Left ventricle myocardium inferior (tissue), 1 donor: ENCODE measurements at regions not wholly inside any gene's neighbourhood (a gene's known extent, or its start where the extent isn't known, plus 50 kb on each side); places are given as distances from the start of the nearest gene placed in this dataset.

Source experiments
- DNase-seq: peaks from one replicate; pipeline ENCODE4 v3.0.0-alpha.2; 2020
- H3K27ac ChIP-seq: fragments of 200-600 bp; replicated peaks from 2 replicates; pipeline ENCODE4 v1.8.0; 2021
- H3K27me3 ChIP-seq: fragments of 200-600 bp; 2 replicates; pipeline ENCODE4 v1.8.0; 2021; ENCODE audit warnings: low read depth
- H3K36me3 ChIP-seq: fragments of 200-600 bp; 2 replicates; pipeline ENCODE4 v1.8.0; 2021
- H3K4me1 ChIP-seq: fragments of 200-600 bp; 2 replicates; pipeline ENCODE4 v1.8.0; 2021
- H3K4me3 ChIP-seq: fragments of 200-600 bp; 2 replicates; pipeline ENCODE4 v1.8.0; 2021; ENCODE audit warnings: mild to moderate bottlenecking, moderate library complexity
- H3K9me3 ChIP-seq: fragments of 200-600 bp; replicated peaks from 2 replicates; pipeline ENCODE4 v1.8.0; 2021
- intact Hi-C: fragments of 100-400 bp; cut with micrococcal nuclease; formaldehyde crosslinking; loops from one replicate; pipeline ENCODE4 v1.11.0; 2022
- TF ChIP-seq, protein P1 (sequence below): fragments of 200-600 bp; IDR thresholded peaks from 2 replicates; pipeline ENCODE4 v1.8.0; 2021; ENCODE audit warnings: antibody characterized with exemption, mild to moderate bottlenecking, borderline replicate concordance
- donor health status: DM: no; HTN: yes; CAD: no; lungs with severe emphysema.

- H3K27ac ChIP-seq = no peak overlapping the region
- no peaks in the 10 kb centered on the region for H3K9me3 ChIP-seq
- H3K4me3 ChIP-seq = no peak overlapping the region
- no peaks in the 10 kb centered on the region for H3K36me3 ChIP-seq
- TF ChIP-seq, protein P1, sequence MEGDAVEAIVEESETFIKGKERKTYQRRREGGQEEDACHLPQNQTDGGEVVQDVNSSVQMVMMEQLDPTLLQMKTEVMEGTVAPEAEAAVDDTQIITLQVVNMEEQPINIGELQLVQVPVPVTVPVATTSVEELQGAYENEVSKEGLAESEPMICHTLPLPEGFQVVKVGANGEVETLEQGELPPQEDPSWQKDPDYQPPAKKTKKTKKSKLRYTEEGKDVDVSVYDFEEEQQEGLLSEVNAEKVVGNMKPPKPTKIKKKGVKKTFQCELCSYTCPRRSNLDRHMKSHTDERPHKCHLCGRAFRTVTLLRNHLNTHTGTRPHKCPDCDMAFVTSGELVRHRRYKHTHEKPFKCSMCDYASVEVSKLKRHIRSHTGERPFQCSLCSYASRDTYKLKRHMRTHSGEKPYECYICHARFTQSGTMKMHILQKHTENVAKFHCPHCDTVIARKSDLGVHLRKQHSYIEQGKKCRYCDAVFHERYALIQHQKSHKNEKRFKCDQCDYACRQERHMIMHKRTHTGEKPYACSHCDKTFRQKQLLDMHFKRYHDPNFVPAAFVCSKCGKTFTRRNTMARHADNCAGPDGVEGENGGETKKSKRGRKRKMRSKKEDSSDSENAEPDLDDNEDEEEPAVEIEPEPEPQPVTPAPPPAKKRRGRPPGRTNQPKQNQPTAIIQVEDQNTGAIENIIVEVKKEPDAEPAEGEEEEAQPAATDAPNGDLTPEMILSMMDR = no peak
- no peaks in the 10 kb centered on the region for H3K4me1 ChIP-seq
- no peak for DNase-seq
- intact Hi-C loops = no loop called here
- peaks cover 3% of the 10 kb centered on the region for H3K27me3 ChIP-seq
Observed at GRCh38 chr2:6008726-6009125, 316.5 kb downstream of the SOX11 start.

DNA sequence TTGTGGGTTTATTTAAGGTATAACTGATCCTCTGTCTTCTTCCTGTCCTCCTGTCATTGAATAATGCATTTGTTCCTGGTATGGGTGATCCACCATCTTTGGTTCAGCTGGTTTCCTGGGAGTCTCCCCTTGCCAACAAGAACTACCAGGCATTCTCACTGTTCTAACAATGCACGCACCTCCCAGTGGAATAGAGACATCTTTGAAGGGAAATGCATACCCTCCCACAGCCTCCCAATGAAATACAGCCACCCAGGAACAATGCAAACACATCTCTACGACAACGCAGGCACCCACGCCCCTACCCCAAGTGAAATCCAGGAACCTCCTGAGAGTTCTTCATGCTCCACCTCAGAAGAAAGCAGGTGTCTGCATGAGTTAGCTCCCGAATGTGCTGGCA lies 318.0 kb downstream of the SOX11 start:
- Histone ChIP-seq H3K4me1 (no peaks in the 10 kb centered on the region), H3K27me3 (peaks cover 3% of the 10 kb centered on the region), H3K9me3 (no peaks in the 10 kb centered on the region), H3K4me3 (no peak overlapping the region), H3K36me3 (no peaks in the 10 kb centered on the region), H3K27ac (no peak overlapping the region)
- no peak for DNase-seq
- TF ChIP-seq, protein P1 = no peak
- intact Hi-C loops = no loop called here

GRCh38 chr2:6011921-6012320 lies 319.7 kb downstream of the SOX11 start:
- H3K4me1 ChIP-seq = no peaks in the 10 kb centered on the region
- peaks cover 3% of the 10 kb centered on the region for H3K27me3 ChIP-seq
- no peaks in the 10 kb centered on the region for H3K36me3 ChIP-seq
- H3K9me3 ChIP-seq = no peaks in the 10 kb centered on the region
- no peak for DNase-seq
- TF ChIP-seq, protein P1 = no peak
- intact Hi-C loops = no loop called here
- no peak overlapping the region for H3K27ac ChIP-seq
- no peak overlapping the region for H3K4me3 ChIP-seq

DNA sequence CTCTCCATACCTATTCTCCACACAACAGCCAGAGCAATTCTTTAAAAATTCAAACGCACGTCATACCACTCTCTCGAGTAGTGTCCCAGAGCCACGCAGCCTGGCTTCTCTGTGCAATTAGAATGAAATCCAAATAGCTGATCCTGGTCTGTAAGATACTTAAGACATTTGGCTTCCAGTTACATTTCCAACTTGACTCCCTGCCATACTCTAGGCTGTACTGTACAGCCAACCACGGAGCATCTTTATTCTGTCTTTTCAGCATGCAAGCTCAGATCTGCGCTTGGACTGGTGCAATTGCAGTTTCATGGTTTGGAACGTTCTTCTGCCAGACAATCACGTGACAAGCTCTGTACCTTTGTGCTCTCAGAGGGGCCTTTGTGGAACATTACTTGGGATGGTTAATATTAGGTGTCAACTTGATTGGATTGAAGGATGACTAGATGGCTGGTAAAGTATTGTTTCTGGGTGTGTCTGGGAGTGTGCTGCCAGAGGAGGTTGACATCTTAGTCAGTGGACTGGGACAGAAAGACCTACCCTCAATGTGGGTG lies 325.6 kb downstream of the SOX11 start:
- no peaks in the 10 kb centered on the region for H3K27me3 ChIP-seq
- H3K9me3 ChIP-seq = no peaks in the 10 kb centered on the region
- H3K4me1 ChIP-seq = no peaks in the 10 kb centered on the region
- H3K27ac ChIP-seq = no peak overlapping the region
- TF ChIP-seq, protein P1 = no peak
- intact Hi-C loops = no loop called here
- H3K36me3 ChIP-seq = no peaks in the 10 kb centered on the region
- no peak overlapping the region for H3K4me3 ChIP-seq
- DNase-seq = no peak

DNA sequence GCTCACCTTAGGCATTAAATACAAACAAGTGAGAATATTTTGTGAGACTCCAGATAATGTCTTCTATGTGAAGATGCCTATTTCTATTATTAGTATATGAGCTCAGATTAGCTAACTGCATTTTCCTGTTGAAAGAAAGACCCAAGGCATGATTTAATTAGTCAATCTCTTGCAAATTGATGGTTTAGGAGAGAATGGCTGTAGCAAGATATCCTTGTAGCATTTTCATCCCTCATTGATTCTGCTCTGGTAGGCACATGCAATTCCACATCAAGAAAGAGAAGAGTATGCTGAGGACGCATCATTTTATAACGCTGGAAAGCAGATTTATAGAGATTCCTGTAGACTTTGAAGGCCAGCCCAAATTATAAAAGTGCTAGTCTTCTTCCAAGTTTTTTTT lies 332.0 kb downstream of the SOX11 start:
- H3K4me1 ChIP-seq = no peaks in the 10 kb centered on the region
- DNase-seq = no peak
- no peaks in the 10 kb centered on the region for H3K36me3 ChIP-seq
- no peak overlapping the region for H3K27ac ChIP-seq
- H3K4me3 ChIP-seq = no peak overlapping the region
- no peaks in the 10 kb centered on the region for H3K9me3 ChIP-seq
- H3K27me3 ChIP-seq = peaks cover 7% of the 10 kb centered on the region
- intact Hi-C loops = no loop called here
- TF ChIP-seq, protein P1 = no peak

GRCh38 chr2:6024784-6025183 lies 332.6 kb downstream of the SOX11 start:
- TF ChIP-seq, protein P1 = no peak
- intact Hi-C loops = no loop called here
- Histone ChIP-seq H3K27me3 (peaks cover 12% of the 10 kb centered on the region), H3K4me3 (no peak overlapping the region), H3K27ac (no peak overlapping the region), H3K36me3 (no peaks in the 10 kb centered on the region), H3K9me3 (no peaks in the 10 kb centered on the region), H3K4me1 (no peaks in the 10 kb centered on the region)
- DNase-seq = no peak
